Parathyroid adenoma (tissue), 2 donors: ENCODE measurements at regions not wholly inside any gene's neighbourhood (a gene's known extent, or its start where the extent isn't known, plus 50 kb on each side); places are given as distances from the start of the nearest gene placed in this dataset.

Experiments
- H2AFZ ChIP-seq: fragments of 300-600 bp; sonication (generic); one replicate; pipeline ENCODE4 v1.7.0; 2017; ENCODE audit warnings: antibody characterized with exemption, mild to moderate bottlenecking
- H3K27ac ChIP-seq: fragments of 300-600 bp; sonication (generic); one replicate; pipeline ENCODE4 v1.7.0; 2017
- H3K27me3 ChIP-seq: fragments of 300-600 bp; sonication (generic); one replicate; pipeline ENCODE4 v1.7.0; 2017; ENCODE audit warnings: low read length; ENCODE audit not compliant: control insufficient read depth, insufficient read depth
- H3K36me3 ChIP-seq: fragments of 300-600 bp; sonication (generic); one replicate; pipeline ENCODE4 v1.7.0; 2017; ENCODE audit warnings: low read length; ENCODE audit not compliant: control insufficient read depth, insufficient read depth
- H3K4me1 ChIP-seq: fragments of 300-600 bp; sonication (generic); one replicate; pipeline ENCODE4 v1.7.0; 2017; ENCODE audit warnings: control low read depth
- H3K4me2 ChIP-seq: fragments of 300-600 bp; sonication (generic); one replicate; pipeline ENCODE4 v1.7.0; 2017; ENCODE audit warnings: low read length
- H3K4me3 ChIP-seq: fragments of 300-600 bp; sonication (generic); one replicate; pipeline ENCODE4 v1.7.0; 2017; ENCODE audit warnings: low read depth, low read length
- H3K79me2 ChIP-seq: fragments of 300-600 bp; sonication (generic); one replicate; pipeline ENCODE4 v1.7.0; 2017; ENCODE audit warnings: control low read depth
- H3K9ac ChIP-seq: fragments of 300-600 bp; sonication (generic); one replicate; pipeline ENCODE4 v1.7.0; 2017; ENCODE audit warnings: mild to moderate bottlenecking
- H3K9me3 ChIP-seq: fragments of 300-600 bp; sonication (generic); one replicate; pipeline ENCODE4 v1.7.0; 2017; ENCODE audit warnings: low read length; ENCODE audit not compliant: control insufficient read depth
- CTCF ChIP-seq: fragments of 300-600 bp; sonication (generic); IDR thresholded peaks from one replicate; pipeline ENCODE4 v1.7.0; 2017; ENCODE audit warnings: antibody characterized with exemption, mild to moderate bottlenecking
- donor health status: primary hyperparathyroidism.

- no peak for TF ChIP-seq CTCF
These were observed 299.8 kb downstream of the ARL4A start for GRCh38 chr7:12987238-12987637.

GRCh38 chr7:12990440-12990839 is 303.0 kb downstream of the ARL4A start:
- no peak overlapping the region for H3K9ac ChIP-seq
- no peak for TF ChIP-seq CTCF
- no peaks in the 10 kb centered on the region for H3K4me1 ChIP-seq
- no peak overlapping the region for H3K4me2 ChIP-seq
- no peaks in the 10 kb centered on the region for H3K79me2 ChIP-seq
- no peaks in the 10 kb centered on the region for H3K27me3 ChIP-seq
- no peaks in the 10 kb centered on the region for H3K36me3 ChIP-seq
- H3K9me3 ChIP-seq: no peaks in the 10 kb centered on the region
- no peak overlapping the region for H3K27ac ChIP-seq
- H3K4me3 ChIP-seq: no peak overlapping the region
- no peak overlapping the region for H2AFZ ChIP-seq

More at GRCh38 chr7:12987238-12987637, 299.8 kb downstream of the ARL4A start:
- H3K4me1 ChIP-seq: no peaks in the 10 kb centered on the region
- H3K4me3 ChIP-seq: no peak overlapping the region
- no peaks in the 10 kb centered on the region for H3K36me3 ChIP-seq
- H2AFZ ChIP-seq: no peak overlapping the region
- no peak overlapping the region for H3K27ac ChIP-seq
- H3K27me3 ChIP-seq: no peaks in the 10 kb centered on the region
- no peak overlapping the region for H3K9ac ChIP-seq
- H3K79me2 ChIP-seq: no peaks in the 10 kb centered on the region
- no peaks in the 10 kb centered on the region for H3K9me3 ChIP-seq
- no peak overlapping the region for H3K4me2 ChIP-seq

- Histone ChIP-seq H3K79me2 (no peaks in the 10 kb centered on the region), H3K27me3 (no peaks in the 10 kb centered on the region), H3K4me2 (no peak overlapping the region), H3K9me3 (no peaks in the 10 kb centered on the region), H3K9ac (no peak overlapping the region), H3K4me3 (no peak overlapping the region), H3K4me1 (no peaks in the 10 kb centered on the region), H3K27ac (no peak overlapping the region), H3K36me3 (no peaks in the 10 kb centered on the region), H2AFZ (no peak overlapping the region)
- TF ChIP-seq CTCF: no peak
These were observed 305.6 kb downstream of the ARL4A start for GRCh38 chr7:12993025-12993424.

GRCh38 chr7:12995912-12996469 is 308.6 kb downstream of the ARL4A start:
- no peak overlapping the region for H3K27ac ChIP-seq
- H3K4me1 ChIP-seq: no peaks in the 10 kb centered on the region
- H3K4me3 ChIP-seq: no peak overlapping the region
- TF ChIP-seq CTCF: no peak
- H3K36me3 ChIP-seq: no peaks in the 10 kb centered on the region
- H3K79me2 ChIP-seq: no peaks in the 10 kb centered on the region
- no peak overlapping the region for H3K4me2 ChIP-seq
- no peak overlapping the region for H2AFZ ChIP-seq
- no peaks in the 10 kb centered on the region for H3K9me3 ChIP-seq
- no peak overlapping the region for H3K9ac ChIP-seq
- no peaks in the 10 kb centered on the region for H3K27me3 ChIP-seq

- Histone ChIP-seq H3K36me3 (no peaks in the 10 kb centered on the region), H3K4me1 (no peaks in the 10 kb centered on the region), H3K9me3 (no peaks in the 10 kb centered on the region), H3K9ac (no peak overlapping the region), H2AFZ (no peak overlapping the region), H3K27me3 (no peaks in the 10 kb centered on the region), H3K27ac (no peak overlapping the region), H3K4me3 (no peak overlapping the region), H3K4me2 (no peak overlapping the region), H3K79me2 (no peaks in the 10 kb centered on the region)
- no peak for TF ChIP-seq CTCF
These were observed 319.9 kb downstream of the ARL4A start for GRCh38 chr7:13007331-13007730.
